Vagina (tissue), 2 donors: ENCODE measurements at regions not wholly inside any gene's neighbourhood (a gene's known extent, or its start where the extent isn't known, plus 50 kb on each side); places are given as distances from the start of the nearest gene placed in this dataset.

Experiments used
- DNase-seq, 2 donors: peaks; one replicate each; pipeline ENCODE4 v3.0.0-alpha.2; 2017; ENCODE audit errors: extremely low spot score in 2 of 2
- H3K27ac ChIP-seq: fragments of 200-600 bp; sonication (generic); one replicate; pipeline ENCODE4 v1.5.1; 2019
- H3K27me3 ChIP-seq: fragments of 200-600 bp; sonication (generic); one replicate; pipeline ENCODE4 v1.5.1; 2019
- H3K36me3 ChIP-seq, 2 donors: fragments of 200-600 bp; sonication (generic); one replicate each; pipeline ENCODE4 v1.5.1; 2017 to 2019
- H3K4me1 ChIP-seq: fragments of 200-600 bp; sonication (generic); one replicate; pipeline ENCODE4 v1.5.1; 2019
- H3K4me3 ChIP-seq, 2 donors: fragments of 200-600 bp; sonication (generic); 1 replicate in 1 of 2; 2 replicates in 1 of 2; pipeline ENCODE4 v1.5.1; 2016 to 2019
- H3K9me3 ChIP-seq: fragments of 200-600 bp; sonication (generic); one replicate; pipeline ENCODE4 v1.5.1; 2019
- POLR2A ChIP-seq, 2 donors: fragments of 450-650 bp; IDR thresholded peaks; one replicate each; pipeline ENCODE4 v1.6.1; 2017; ENCODE audit warnings: antibody characterized with exemption in 2 of 2, mild to moderate bottlenecking in 2 of 2, moderate library complexity in 2 of 2
- POLR2AphosphoS5 ChIP-seq, 2 donors: sonication (generic); formaldehyde crosslinking; IDR thresholded peaks; one replicate each; pipeline ENCODE4 v1.9.0; 2017; ENCODE audit warnings: antibody characterized with exemption in 2 of 2, mild to moderate bottlenecking in 2 of 2, low read depth in 1 of 2; ENCODE audit not compliant: insufficient read depth in 1 of 2
- intact Hi-C: fragments of 100-400 bp; cut with DNase I; formaldehyde crosslinking; loops from one replicate; pipeline ENCODE4 v1.15.1; 2023
- TF ChIP-seq, protein P1 (sequence below), 3 experiments: fragments of 450-650 bp in 2 of 3; fragments of 200-600 bp in 1 of 3; sonication (generic) in 1 of 3; IDR thresholded peaks; one replicate each; pipeline ENCODE4 v1.5.1; 2017 to 2019; ENCODE audit warnings: antibody characterized with exemption in 3 of 3, mild to moderate bottlenecking in 2 of 3, moderate library complexity in 2 of 3

DNA sequence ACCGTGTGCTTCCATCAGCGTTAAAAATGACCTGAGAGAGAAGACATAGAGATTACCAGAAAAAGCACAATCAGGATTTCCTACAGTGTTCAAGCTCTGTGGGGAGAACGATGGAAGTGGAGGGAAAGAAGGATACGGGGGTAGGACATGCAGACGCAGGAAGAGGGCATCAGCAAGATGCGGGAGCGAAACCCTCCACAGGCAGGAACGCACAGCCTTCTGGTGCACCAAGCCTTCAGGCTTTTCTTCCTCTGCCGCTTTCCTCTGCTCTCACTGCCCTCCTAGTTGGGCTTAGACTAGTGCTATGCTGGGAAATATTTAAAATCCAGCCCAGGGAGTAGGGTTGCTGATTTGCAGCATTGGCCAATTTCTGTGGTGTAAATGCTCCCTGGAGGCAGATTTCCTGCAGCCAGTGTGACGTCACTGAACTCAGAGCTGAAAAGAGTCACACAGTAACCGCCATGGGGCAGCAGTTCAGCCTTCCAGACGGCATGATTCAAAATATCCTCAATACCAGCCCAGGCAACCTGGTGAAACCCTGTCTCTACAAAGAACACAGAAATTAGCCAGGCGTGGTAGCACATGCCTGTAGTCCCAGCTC is 205.1 kb upstream of the SOX1 start:
- Histone ChIP-seq H3K9me3 (no peaks in the 10 kb centered on the region), H3K27ac (no peak overlapping the region), H3K4me1 (no peaks in the 10 kb centered on the region), H3K36me3 (no peaks in the 10 kb centered on the region), H3K4me3 (no peak overlapping the region), H3K27me3 (no peaks in the 10 kb centered on the region)
- DNase-seq = peak in 1 of 2 donors; percentile 65
- intact Hi-C loops = no loop called here
- TF ChIP-seq, protein P1, sequence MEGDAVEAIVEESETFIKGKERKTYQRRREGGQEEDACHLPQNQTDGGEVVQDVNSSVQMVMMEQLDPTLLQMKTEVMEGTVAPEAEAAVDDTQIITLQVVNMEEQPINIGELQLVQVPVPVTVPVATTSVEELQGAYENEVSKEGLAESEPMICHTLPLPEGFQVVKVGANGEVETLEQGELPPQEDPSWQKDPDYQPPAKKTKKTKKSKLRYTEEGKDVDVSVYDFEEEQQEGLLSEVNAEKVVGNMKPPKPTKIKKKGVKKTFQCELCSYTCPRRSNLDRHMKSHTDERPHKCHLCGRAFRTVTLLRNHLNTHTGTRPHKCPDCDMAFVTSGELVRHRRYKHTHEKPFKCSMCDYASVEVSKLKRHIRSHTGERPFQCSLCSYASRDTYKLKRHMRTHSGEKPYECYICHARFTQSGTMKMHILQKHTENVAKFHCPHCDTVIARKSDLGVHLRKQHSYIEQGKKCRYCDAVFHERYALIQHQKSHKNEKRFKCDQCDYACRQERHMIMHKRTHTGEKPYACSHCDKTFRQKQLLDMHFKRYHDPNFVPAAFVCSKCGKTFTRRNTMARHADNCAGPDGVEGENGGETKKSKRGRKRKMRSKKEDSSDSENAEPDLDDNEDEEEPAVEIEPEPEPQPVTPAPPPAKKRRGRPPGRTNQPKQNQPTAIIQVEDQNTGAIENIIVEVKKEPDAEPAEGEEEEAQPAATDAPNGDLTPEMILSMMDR (IDR thresholded peaks at IDR 0.05) = no peak
- TF ChIP-seq POLR2AphosphoS5 (IDR thresholded peaks at IDR 0.05; ENCODE audit: insufficient read depth in 1 of 2, low read depth in 1 of 2) (no peak), POLR2A (IDR thresholded peaks at IDR 0.05) (no peak)

DNA sequence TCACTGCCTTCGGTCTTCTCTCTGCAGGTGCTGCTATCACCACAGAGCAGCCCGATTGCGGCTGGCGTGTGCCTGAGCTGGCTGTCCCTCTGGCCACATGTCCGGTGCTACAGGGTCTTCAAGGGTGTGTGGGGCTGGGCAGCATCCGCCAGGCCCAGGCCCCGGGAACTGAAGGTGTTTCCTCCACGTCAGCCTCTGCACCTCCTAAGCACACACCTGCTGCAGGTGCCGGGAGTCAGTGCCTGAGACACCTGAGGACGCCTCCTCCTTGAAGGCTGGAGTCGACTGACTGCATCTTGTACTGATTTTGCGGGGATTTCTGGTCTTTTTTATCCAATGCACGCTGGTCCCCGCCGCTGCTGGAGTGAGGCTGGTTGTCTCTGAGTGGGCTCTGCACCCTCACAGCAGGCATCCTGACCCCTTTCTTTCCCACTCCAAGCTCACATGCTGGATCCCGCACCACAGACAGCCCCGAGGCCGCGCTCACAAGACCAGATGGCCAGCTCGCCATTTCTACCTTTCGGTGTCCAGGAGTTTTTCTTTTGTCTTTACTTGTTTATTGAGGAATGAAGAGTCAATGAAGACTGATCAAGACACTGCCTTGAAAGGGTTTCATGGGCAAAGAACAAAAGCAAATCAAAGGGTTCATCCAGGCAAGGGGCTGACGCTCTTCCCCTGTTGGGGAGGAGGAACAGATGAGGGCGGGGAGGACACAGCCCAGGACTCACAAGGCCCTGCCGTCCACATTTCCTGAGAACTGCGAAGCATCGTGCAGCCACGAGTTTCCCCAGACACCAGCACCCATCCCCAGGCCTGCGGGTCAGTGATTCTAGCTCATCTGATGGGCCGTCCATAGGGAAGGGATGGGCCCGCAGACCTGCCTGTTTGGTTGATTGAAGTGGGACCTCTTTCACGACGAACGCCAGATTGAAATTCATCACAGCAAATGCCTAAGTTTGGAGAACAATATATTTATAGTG is 203.8 kb upstream of the SOX1 start:
- TF ChIP-seq POLR2AphosphoS5 (IDR thresholded peaks at IDR 0.05; ENCODE audit: insufficient read depth in 1 of 2, low read depth in 1 of 2) (no peak), POLR2A (IDR thresholded peaks at IDR 0.05) (no peak)
- TF ChIP-seq, protein P1 (IDR thresholded peaks at IDR 0.05) = no peak
- intact Hi-C loops = no loop called here

DNA sequence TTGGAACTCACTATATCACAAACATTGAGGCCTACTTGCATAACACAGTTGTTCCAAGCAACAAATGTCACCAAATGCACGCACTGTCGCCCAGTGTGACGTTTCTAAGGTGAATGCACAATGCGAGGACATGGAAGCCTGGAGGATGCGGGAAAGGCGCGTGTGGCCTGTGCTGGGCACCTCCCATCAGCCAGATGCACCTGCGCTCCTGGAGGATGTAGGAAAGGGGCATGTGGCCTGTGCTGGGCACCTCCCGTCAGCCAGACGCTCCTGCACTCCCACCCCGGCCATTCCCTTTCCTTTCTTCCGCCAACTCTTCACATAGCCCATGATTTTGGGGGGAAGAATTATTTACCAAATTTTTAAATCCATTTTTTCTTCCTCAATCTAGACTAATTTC is 202.4 kb upstream of the SOX1 start:
- H3K36me3 ChIP-seq = no peaks in the 10 kb centered on the region
- peak in 1 of 2 donors; percentile 20 for DNase-seq
- no peaks in the 10 kb centered on the region for H3K4me1 ChIP-seq
- intact Hi-C loops = no loop called here
- TF ChIP-seq POLR2AphosphoS5 (IDR thresholded peaks at IDR 0.05; ENCODE audit: insufficient read depth in 1 of 2, low read depth in 1 of 2) (no peak), POLR2A (IDR thresholded peaks at IDR 0.05) (no peak)
- TF ChIP-seq, protein P1 (IDR thresholded peaks at IDR 0.05) = no peak
- no peaks in the 10 kb centered on the region for H3K27me3 ChIP-seq
- H3K27ac ChIP-seq = no peak overlapping the region
- H3K4me3 ChIP-seq = no peak overlapping the region
- H3K9me3 ChIP-seq = no peaks in the 10 kb centered on the region

More for the DNA sequence above, 203.8 kb upstream of the SOX1 start:
- peak in 1 of 2 donors; percentile 69 for DNase-seq
- H3K4me3 ChIP-seq = no peak overlapping the region
- H3K27ac ChIP-seq = no peak overlapping the region
- H3K4me1 ChIP-seq = no peaks in the 10 kb centered on the region
- no peaks in the 10 kb centered on the region for H3K9me3 ChIP-seq
- no peaks in the 10 kb centered on the region for H3K27me3 ChIP-seq
- H3K36me3 ChIP-seq = no peaks in the 10 kb centered on the region

DNA sequence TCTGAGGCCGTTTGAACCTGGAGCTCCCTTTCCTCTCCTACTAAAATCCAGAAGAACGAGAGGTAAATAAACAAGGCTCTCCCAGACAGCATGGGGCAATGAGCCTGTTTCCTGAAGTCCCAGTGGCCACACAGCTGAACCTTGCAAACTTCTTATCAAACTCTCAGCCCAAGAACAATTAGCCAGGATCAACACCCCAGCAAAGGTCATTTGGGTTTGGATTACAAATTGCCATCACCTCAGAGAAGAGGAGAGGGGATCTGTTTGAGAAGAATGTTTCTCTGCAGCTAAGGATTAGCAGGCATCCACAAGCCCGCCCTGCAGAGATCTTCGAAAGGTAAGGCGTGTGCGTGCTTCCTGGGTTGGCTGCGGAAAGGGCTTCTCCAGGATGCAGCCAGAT is 201.9 kb upstream of the SOX1 start:
- DNase-seq = peak in 1 of 2 donors; percentile 64
- no peaks in the 10 kb centered on the region for H3K9me3 ChIP-seq
- H3K27me3 ChIP-seq = no peaks in the 10 kb centered on the region
- no peak overlapping the region for H3K4me3 ChIP-seq
- no peaks in the 10 kb centered on the region for H3K36me3 ChIP-seq
- TF ChIP-seq POLR2A (IDR thresholded peaks at IDR 0.05) (no peak), POLR2AphosphoS5 (IDR thresholded peaks at IDR 0.05; ENCODE audit: insufficient read depth in 1 of 2, low read depth in 1 of 2) (no peak)
- TF ChIP-seq, protein P1 (IDR thresholded peaks at IDR 0.05) = no peak
- no peaks in the 10 kb centered on the region for H3K4me1 ChIP-seq
- intact Hi-C loops = no loop called here
- no peak overlapping the region for H3K27ac ChIP-seq
